Glomerular visceral epithelial cell (primary cell): ENCODE measurements at regions not wholly inside any gene's neighbourhood (a gene's known extent, or its start where the extent isn't known, plus 50 kb on each side); places are given as distances from the start of the nearest gene placed in this dataset.

Experiments used
- DNase-seq: peaks from one replicate; pipeline ENCODE4 v3.0.0-alpha.2; 2016; ENCODE audit errors: extremely low spot score

GRCh38 chr2:9738535-9739496 is 104.5 kb upstream of the TAF1B start:
- no peak for DNase-seq

DNA sequence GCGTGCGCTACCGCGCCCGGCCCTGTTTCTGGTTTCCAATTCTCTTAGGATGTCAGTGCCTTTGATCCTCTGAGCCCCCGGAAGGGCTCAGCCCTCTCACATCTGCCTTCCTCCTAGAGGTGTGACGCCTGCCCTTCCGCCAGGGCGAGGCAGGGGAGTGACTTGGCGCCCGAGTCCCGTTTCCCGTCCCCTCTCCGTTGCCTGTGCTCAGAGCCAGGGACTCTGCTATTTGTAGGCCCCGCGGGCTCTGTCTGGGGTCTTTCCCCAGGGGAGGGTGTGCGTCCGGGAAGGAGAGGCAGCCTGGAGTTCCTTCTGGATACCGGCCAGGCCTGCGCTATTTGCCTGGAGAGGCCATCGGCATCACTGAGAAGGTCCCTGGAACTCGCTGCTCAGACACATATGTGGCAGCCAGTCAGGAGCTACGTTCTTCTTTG is 103.7 kb upstream of the TAF1B start:
- no peak for DNase-seq

- DNase-seq, result no peak
Observed at GRCh38 chr2:9740382-9741073, 102.7 kb upstream of the TAF1B start.

- peak; percentile 5 for DNase-seq
Observed at GRCh38 chr2:9741110-9741509, 102.2 kb upstream of the TAF1B start.

GRCh38 chr2:9742601-9743000 is 100.7 kb upstream of the TAF1B start:
- no peak for DNase-seq

DNA sequence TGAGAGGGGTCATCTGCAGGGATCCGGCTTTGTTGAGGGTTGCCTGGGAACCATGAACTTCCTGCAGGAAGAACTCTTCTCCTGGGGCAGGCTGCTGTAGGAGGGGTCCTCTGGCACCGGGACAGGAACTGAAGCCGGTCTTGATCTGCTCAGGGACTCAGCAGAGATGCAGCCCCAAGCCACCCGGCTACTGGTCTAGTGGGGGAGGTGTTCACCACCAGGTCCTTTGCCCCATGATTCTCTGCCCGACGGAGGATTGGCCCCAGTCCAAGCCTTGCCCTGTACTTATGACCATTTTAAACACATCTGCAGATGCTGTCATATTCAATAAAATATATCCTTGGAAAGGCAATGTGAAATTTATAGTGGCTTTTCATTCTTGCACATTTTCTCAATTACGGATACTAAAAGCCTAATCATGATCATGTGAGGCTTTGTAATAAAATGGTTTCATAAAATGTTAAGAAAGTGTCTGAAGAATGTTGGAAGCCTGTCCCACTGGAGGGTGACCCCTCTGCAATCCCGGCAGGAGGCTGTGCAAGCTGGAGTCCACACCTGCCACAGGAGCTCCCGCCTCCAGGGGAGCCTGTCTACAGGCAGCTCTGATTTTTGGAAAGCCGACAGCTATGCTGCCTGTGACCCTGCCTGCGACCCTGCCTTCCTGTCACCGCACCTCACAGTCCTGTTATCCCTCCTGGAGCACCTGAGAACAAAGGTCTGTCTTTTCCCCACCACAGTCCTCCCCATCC is 98.8 kb upstream of the TAF1B start:
- DNase-seq, result no peak

- no peak for DNase-seq
Observed at GRCh38 chr2:9745153-9745899, 97.9 kb upstream of the TAF1B start.

DNA sequence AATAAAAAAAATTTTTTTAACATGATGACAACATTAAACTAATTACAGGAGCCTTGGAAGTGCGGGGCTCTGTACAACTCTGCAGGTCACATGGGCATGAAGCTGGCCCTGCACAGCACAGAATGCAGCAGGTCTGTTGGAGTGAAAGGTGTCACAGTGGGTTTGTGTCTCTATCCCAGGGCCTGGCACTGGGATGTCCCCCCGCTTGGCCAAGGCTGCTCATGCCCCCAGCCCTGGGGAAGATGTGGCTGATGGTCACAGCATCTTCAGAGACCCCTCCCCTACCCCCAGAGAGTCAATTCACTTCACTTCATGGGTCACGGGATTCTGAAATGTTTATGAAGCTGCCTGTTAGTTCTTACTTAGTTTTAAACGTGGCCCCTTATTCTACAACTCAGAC is 95.9 kb upstream of the TAF1B start:
- no peak for DNase-seq

DNA sequence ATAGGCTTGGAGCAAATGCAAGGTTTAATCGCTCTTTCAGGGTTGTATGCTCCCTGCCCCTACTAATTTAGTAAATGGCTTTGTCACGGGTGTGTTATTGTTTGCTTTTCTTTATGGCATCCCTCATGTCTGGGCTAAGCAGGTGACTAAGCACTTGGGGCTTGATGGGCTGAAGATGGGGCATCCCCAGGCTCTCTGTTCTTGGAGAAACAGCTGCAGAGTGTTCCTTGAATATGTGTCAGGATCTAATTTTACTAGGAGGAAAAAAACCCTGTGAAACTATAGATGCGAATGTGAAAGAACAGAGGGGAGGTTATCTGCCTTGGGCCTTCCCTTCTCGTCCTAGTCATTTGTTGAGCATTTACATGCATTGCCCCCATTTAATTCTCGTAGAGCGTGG is 94.7 kb upstream of the TAF1B start:
- DNase-seq, result no peak

DNA sequence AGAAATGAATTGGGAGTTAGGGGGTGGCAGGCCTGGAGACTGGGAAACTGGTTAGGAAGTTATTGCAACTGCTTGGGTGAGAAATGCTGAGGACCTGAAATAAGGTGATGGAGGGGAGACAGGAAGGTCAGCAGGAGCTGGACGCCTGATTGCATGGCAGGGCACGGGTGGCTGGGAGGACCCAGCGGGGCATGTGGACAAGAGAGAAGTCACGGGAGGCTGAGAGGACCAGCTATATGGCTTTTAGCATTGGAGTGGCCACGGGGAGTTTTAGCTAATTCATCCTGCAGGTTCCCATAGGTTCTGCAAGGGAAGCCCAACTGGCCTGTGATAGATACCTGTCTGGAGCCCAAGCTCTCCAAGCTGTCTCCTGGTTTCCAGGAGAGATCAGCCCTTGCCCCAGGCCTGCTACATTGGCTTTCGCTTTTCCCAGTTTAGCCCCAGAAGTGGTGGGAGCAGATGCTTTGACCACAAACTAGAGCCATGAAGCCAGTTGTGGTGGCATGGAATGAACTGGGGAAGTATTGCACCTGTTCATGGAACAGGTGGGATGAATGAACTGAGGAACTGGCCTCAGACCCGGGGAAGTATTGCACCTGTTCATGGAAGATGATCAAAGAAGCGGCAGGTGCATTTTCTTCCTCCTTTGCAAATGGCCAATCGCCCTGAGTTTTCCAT is 93.6 kb upstream of the TAF1B start:
- DNase-seq, result no peak

DNA sequence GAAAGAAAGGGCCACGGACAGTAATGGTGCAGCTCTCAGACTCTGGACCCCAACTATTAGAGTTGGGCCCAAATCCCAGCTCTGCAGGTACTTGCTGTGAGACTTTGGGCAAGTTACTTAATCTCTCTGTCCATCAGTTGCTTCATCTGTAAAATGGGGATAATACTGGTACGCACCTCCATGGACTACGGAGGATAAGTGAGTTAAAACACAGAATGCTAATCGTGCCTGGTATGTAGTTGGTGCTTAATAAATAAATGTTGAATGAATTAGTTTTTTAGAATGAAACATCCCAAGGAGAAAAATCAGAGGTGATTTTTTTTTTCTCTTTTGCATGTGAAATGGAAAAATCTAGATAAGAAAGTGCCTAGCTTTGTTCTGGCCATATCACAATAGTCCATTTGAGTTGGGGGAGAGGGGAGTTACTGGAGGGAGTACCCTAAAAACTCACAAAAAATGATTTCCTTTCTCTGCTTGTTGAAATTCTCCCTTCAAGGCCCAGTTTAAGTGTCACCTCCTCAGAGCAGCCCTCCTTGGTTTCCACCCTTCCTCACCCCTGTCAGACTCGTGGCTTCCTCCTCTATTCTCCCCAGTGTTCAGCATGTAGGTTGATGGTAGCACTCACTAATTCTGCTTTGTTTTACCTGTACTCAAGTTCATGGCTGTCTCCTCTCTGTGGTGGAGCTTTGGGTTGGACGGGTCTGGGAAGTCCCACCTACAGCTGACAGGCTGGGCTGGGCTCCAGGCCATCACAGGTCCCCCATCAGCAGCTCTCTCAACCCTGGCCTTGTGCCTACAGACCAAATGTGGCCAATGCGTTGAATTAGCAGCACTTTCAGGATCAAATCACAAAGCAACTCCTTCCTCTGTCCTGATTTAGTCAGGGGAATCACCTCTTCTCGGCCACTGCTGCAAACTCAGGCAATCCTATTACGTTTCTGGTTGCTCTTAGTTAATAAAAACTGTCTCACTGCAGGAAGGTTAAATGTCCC is 92.8 kb upstream of the TAF1B start:
- no peak for DNase-seq

DNA sequence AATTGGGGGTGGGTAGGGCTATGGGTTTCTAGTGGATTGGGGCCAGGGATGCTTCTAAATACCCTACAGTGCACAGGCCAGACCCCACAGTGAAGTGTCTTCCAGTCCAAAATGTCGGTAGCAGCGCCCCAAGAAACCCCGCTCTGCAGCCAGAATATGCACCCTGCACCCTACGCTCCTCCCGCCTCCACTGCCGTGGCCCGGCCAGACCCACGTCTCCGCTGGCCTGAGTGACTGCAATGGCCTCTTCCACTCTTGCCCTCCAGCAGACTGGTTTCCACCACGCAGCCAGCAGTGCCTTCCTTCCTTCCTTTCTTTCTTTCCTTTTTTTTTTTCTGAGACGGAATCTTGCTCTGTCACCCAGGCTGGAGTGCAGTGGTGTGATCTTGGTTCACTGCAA is 91.4 kb upstream of the TAF1B start:
- DNase-seq, result no peak

DNA sequence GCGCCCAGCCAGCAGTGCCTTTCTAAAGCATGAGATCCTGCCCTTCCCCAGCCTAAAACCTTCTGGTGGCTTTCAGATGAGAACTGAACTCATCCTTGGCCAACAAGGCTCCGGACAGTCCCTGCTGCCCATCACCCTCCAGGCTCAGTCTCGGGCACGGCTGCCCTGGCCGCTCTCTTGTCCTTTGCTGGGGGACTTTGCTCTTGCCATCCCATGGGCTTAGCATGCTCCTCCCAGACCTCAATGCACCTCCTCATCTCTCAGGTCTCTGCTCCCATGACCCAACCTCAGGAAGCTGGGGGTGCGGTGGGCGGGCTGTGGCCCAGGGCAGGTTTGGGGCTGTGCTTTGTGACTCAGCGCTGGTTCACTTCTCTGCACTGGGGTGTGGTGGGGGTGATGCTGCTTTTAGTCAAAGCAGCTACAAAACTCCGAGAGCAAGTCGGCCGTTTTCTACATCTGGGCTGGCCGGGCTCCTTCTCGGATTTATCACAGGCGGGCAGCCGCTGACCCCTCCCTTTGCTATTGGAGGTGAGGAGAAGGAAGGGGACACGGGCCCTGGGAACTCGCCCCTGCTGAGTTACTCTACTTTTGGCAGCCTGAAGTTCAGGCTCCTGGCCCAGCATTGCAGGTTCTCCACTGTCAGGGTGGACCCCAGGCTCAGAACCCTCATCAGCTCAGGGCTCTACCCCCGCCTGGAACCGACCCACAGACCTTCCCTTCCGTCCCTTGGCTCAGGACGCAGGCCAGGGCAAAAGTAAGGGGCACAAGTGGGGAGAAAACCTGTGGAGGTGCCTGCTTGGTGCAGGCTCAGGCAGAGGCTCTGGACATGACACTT is 90.6 kb upstream of the TAF1B start:
- peak; percentile 75 for DNase-seq

GRCh38 chr2:9753276-9753600 is 90.0 kb upstream of the TAF1B start:
- DNase-seq, result peak; percentile 83

DNA sequence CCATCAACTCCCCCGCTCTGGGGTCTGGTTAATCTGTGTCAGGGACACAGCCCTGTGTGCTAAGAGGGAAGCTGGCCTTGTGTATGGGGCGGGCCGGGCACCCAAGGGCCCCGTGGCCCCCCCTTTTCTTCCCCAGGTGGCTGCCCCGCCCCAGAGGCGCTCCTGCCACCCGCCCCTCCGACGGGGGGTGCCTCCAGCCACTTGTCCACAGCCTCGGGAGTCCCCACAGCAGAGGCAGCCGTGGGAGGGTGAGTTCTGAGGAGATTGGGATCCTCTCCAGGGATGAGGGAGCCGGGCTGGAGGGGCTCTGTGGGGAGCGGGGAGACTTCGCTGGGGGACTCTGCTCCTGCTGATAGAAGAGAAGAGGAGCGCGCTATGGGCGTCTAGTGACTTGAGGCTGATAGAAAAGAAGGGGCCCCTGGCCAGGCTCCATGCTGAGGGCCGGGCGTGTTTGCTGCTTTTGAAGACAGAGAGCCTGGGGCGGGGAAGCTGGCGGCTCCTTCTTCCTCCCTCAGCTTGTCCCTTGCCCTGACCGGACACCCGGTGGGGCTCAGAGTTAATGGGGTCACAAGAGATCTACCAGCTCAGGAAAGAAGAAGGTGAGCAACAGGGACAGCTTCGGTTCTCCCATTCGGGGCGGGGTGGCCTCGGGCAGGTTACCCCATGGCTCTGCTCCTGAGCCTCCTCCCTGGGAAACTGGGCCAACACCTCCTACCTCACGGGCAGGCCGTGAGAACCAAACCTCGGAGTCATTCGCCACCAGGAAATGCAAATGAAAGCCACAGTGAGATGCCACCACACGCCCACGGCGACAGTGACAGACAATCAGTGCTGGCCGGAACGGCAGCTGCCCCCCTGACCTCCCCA is 89.4 kb upstream of the TAF1B start:
- DNase-seq, result no peak

GRCh38 chr2:9754532-9754887 is 88.8 kb upstream of the TAF1B start:
- no peak for DNase-seq

DNA sequence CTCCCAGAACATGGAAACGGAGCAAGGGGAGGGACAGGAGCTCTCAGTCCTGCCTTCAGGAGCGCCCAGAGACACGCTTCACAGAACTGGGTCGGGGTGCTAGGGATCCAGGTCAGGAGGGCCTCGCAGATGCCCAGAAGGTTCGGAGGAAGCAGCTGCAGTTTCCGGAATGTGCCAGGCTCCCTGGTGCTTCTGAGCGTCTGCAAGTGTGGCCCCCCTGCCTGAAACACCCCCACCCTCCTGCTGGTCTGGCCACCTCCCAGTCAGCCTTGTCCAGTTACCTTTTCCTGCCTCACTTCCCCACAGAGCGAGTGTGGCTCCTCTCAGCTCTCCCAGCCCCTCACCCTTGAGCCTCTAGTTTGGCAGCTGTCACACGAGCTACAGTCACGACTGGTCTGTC is 88.3 kb upstream of the TAF1B start:
- DNase-seq, result no peak

DNA sequence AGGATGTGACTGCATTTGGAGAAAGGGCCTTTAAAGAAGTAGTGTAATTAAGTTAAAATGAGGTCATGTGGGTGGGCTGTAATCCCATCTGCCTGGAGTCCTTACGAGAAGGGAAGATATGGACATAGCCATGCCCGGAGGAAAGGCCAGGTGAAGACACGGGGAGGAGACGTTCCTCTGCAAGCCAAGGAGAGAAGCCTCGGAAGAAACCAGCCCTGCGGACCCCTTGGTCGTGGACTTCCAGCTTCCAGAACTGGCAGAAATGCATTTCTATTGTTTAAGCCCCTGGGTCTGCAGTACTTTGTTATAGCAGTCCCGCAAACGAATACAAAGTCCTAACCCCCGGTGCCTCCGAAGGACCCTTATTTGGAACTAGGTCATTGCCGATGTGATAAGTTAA is 87.6 kb upstream of the TAF1B start:
- DNase-seq, result no peak
